DND-41 (cell line): ENCODE measurements at regions not wholly inside any gene's neighbourhood (a gene's known extent, or its start where the extent isn't known, plus 50 kb on each side); places are given as distances from the start of the nearest gene placed in this dataset.

Source experiments
- ATAC-seq: fragments of 200-7000 bp; cut with Tn5 transposase; 3 replicates; pipeline ENCODE4 v1.9.1; 2021; ENCODE audit warnings: low read depth; ENCODE audit not compliant: insufficient read depth
- DNase-seq: peaks from one replicate; pipeline ENCODE4 v3.0.0-alpha.2; 2020
- H2AFZ ChIP-seq: 2 replicates; pipeline ENCODE4 v1.6.0; 2012; ENCODE audit warnings: low read depth, low read length
- H3K27ac ChIP-seq: 2 replicates; pipeline ENCODE4 v1.5.1; 2012; ENCODE audit warnings: low read length, inconsistent platforms
- H3K27me3 ChIP-seq: fragments of 200-600 bp; sonication (generic); 2 replicates; pipeline ENCODE4 v1.6.0; 2012; ENCODE audit warnings: low read length, mild to moderate bottlenecking, inconsistent platforms; ENCODE audit not compliant: insufficient read depth, poor library complexity
- H3K36me3 ChIP-seq: 2 replicates; pipeline ENCODE4 v1.5.1; 2012; ENCODE audit warnings: low read length, inconsistent platforms; ENCODE audit not compliant: insufficient read depth
- H3K4me1 ChIP-seq: 2 replicates; pipeline ENCODE4 v1.5.1; 2012; ENCODE audit warnings: mild to moderate bottlenecking, low read length; ENCODE audit not compliant: insufficient read depth
- H3K4me2 ChIP-seq: 2 replicates; pipeline ENCODE4 v1.6.0; 2012; ENCODE audit warnings: mild to moderate bottlenecking, moderate library complexity, low read length, inconsistent platforms; ENCODE audit not compliant: insufficient read depth
- H3K4me3 ChIP-seq, 2 experiments: fragments of 200-600 bp in 1 of 2; shearing (Covaris generic) in 1 of 2; 2 replicates each; pipeline ENCODE4 v1.5.1; 2012 to 2016; ENCODE audit warnings: inconsistent platforms in 2 of 2, low read length in 2 of 2, mild to moderate bottlenecking in 2 of 2, low read depth in 1 of 2, moderate library complexity in 1 of 2
- H3K79me2 ChIP-seq: 2 replicates; pipeline ENCODE4 v1.6.0; 2012; ENCODE audit warnings: low read length, inconsistent platforms; ENCODE audit not compliant: insufficient read depth
- H3K9ac ChIP-seq: 2 replicates; pipeline ENCODE4 v1.6.0; 2012; ENCODE audit warnings: low read depth, mild to moderate bottlenecking, inconsistent platforms, low read length, moderate library complexity
- H3K9me3 ChIP-seq: 2 replicates; pipeline ENCODE4 v1.5.1; 2012; ENCODE audit warnings: low read length, moderate library complexity, mild to moderate bottlenecking, inconsistent platforms; ENCODE audit not compliant: insufficient read depth, severe bottlenecking
- H4K20me1 ChIP-seq: 2 replicates; pipeline ENCODE4 v1.6.0; 2012; ENCODE audit warnings: low read length; ENCODE audit not compliant: insufficient read depth
- CTCF ChIP-seq: IDR thresholded peaks from 2 replicates; pipeline ENCODE4 v1.5.1; 2012; ENCODE audit warnings: borderline replicate concordance, low read length, moderate library complexity, mild to moderate bottlenecking; ENCODE audit not compliant: poor library complexity, severe bottlenecking; ENCODE audit errors: extremely low read depth
- EZH2 ChIP-seq: IDR thresholded peaks from 3 replicates; pipeline ENCODE4 v1.6.1; 2012; ENCODE audit warnings: borderline replicate concordance, low read depth, mild to moderate bottlenecking, moderate library complexity, low read length, inconsistent platforms; ENCODE audit not compliant: severe bottlenecking

DNA sequence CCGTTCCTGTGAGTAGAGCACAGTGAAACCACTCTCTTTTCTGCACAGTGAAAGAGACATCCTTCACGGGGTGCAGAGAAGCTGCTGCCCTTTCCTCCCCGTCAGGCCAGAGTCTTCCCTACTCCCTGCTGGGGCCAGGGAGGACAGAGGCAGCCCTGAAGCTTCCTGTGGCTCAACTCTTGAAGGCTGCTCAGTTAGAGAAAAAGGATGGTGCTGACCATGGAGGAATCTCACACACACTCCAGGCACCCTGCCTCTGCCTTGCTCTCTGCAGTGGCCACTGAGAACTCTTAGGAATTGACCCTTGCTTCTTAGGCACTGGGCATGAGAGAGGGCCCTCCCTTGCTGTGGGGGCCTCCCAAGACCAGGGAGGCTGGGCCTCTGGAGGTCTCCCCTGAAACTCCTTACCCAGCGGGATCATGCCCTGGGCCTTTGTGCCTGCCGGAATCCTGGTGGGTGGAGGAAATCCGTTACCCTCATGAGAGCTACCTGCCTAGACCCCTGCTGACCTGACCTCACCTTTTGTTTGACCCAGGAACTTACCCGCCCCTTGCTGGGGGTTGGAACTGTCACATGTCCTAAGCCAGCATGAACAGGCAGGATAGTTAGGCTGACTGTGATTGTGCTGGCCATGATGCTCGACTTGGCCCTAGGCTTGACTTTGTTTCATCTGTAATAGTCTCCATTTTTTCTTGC lies 65.0 kb upstream of the CD93 start:
- peak; percentile 28; the same call in 2 of the 3 replicates for ATAC-seq
- Histone ChIP-seq H3K27ac (peak overlapping the region; percentile 67), H3K4me1 (peaks cover 80% of the 10 kb centered on the region)

GRCh38 chr20:23150304-23151007 lies 64.3 kb upstream of the CD93 start:
- no peak overlapping the region for H3K4me2 ChIP-seq
- H3K4me3 ChIP-seq = no peak overlapping the region
- H3K9ac ChIP-seq = peak overlapping the region; percentile 17; the same call in 1 of the 2 replicates

More for the DNA sequence above, 65.0 kb upstream of the CD93 start:
- Histone ChIP-seq H3K79me2 (no peaks in the 10 kb centered on the region), H3K4me2 (no peak overlapping the region), H3K27me3 (no peaks in the 10 kb centered on the region), H2AFZ (peak overlapping the region; percentile 3; the same call in 1 of the 2 replicates), H3K36me3 (no peaks in the 10 kb centered on the region), H3K9me3 (no peaks in the 10 kb centered on the region), H3K9ac (peak overlapping the region; percentile 17), H4K20me1 (no peaks in the 10 kb centered on the region), H3K4me3 (no peak overlapping the region)
- DNase-seq = no peak
- TF ChIP-seq CTCF (no peak), EZH2 (no peak)

GRCh38 chr20:23149623-23150279 lies 63.6 kb upstream of the CD93 start:
- ATAC-seq (no peak), DNase-seq (no peak)
- peak overlapping the region; percentile 67 for H3K27ac ChIP-seq
- no peak overlapping the region for H3K4me2 ChIP-seq
- no peak overlapping the region for H3K4me3 ChIP-seq
- no peaks in the 10 kb centered on the region for H3K79me2 ChIP-seq
- no peaks in the 10 kb centered on the region for H3K9me3 ChIP-seq
- H2AFZ ChIP-seq = no peak overlapping the region
- TF ChIP-seq CTCF (no peak), EZH2 (no peak)
- H3K36me3 ChIP-seq = no peaks in the 10 kb centered on the region
- no peaks in the 10 kb centered on the region for H4K20me1 ChIP-seq
- no peaks in the 10 kb centered on the region for H3K27me3 ChIP-seq
- H3K9ac ChIP-seq = peak overlapping the region; percentile 17; the same call in 1 of the 2 replicates
- H3K4me1 ChIP-seq = peaks cover 75% of the 10 kb centered on the region

More at GRCh38 chr20:23150304-23151007, 64.3 kb upstream of the CD93 start:
- no peaks in the 10 kb centered on the region for H3K9me3 ChIP-seq
- DNase-seq (peak; percentile 49), ATAC-seq (peak; percentile 59)
- H3K27ac ChIP-seq = peak overlapping the region; percentile 67
- H4K20me1 ChIP-seq = no peaks in the 10 kb centered on the region
- H3K4me1 ChIP-seq = peaks cover 75% of the 10 kb centered on the region
- H2AFZ ChIP-seq = peak overlapping the region; percentile 3
- H3K36me3 ChIP-seq = no peaks in the 10 kb centered on the region
- no peak for TF ChIP-seq CTCF
- no peak for TF ChIP-seq EZH2
- H3K27me3 ChIP-seq = no peaks in the 10 kb centered on the region
- H3K79me2 ChIP-seq = no peaks in the 10 kb centered on the region
